T1000 (cell line): ENCODE measurements at regions not wholly inside any gene's neighbourhood (a gene's known extent, or its start where the extent isn't known, plus 50 kb on each side); places are given as distances from the start of the nearest gene placed in this dataset.
"Not testable (repeated sequence)": the region's sequence is repeated elsewhere in the genome, so short reads cannot be mapped to it uniquely, and the experiment has no call there.

Experiments used
- DNase-seq: peaks from one replicate; lab custom pipeline; 2025; ENCODE audit warnings: mixed read lengths; lab: John Stamatoyannopoulos, UW

- DNase-seq, result not testable (repeated sequence)
Measured at GRCh38 chr22:23460517-23461031, 119.5 kb downstream of the IGLL1 start.

GRCh38 chr22:23459645-23460516 is 120.2 kb downstream of the IGLL1 start:
- DNase-seq, result not testable (repeated sequence)

- no peak for DNase-seq
Measured at GRCh38 chr22:23458663-23459541, 121.2 kb downstream of the IGLL1 start.

- no peak for DNase-seq
Measured at GRCh38 chr22:23457380-23457985, 122.6 kb downstream of the IGLL1 start.

GRCh38 chr22:23456666-23457379 is 123.3 kb downstream of the IGLL1 start:
- not testable (repeated sequence) for DNase-seq

GRCh38 chr22:23454345-23454744 is 125.7 kb downstream of the IGLL1 start:
- not testable (repeated sequence) for DNase-seq

GRCh38 chr22:23453277-23453676 is 126.8 kb downstream of the IGLL1 start:
- DNase-seq, result no peak

- DNase-seq, result no peak
Measured at GRCh38 chr22:23452231-23453010, 127.7 kb downstream of the IGLL1 start.

GRCh38 chr22:23451452-23452230 is 128.4 kb downstream of the IGLL1 start:
- DNase-seq, result not testable (repeated sequence)

- not testable (repeated sequence) for DNase-seq
Measured at GRCh38 chr22:23450821-23451220, 129.3 kb downstream of the IGLL1 start.

GRCh38 chr22:23450434-23450795 is 129.7 kb downstream of the IGLL1 start:
- no peak for DNase-seq

- not testable (repeated sequence) for DNase-seq
Measured at GRCh38 chr22:23449748-23450433, 130.2 kb downstream of the IGLL1 start.

- DNase-seq, result not testable (repeated sequence)
Measured at GRCh38 chr22:23448499-23449288, 131.4 kb downstream of the IGLL1 start.

- no peak for DNase-seq
Measured at GRCh38 chr22:23446796-23447350, 133.2 kb downstream of the IGLL1 start.

GRCh38 chr22:23446194-23446593 is 133.9 kb downstream of the IGLL1 start:
- DNase-seq, result not testable (repeated sequence)

- DNase-seq, result not testable (repeated sequence)
Measured at GRCh38 chr22:23443905-23444304, 136.2 kb downstream of the IGLL1 start.

GRCh38 chr22:23439581-23439980 is 140.5 kb downstream of the IGLL1 start:
- not testable (repeated sequence) for DNase-seq

- DNase-seq, result no peak
Measured at GRCh38 chr22:23438216-23438615, 141.9 kb downstream of the IGLL1 start.
